GM10248 (cell line): ENCODE measurements at regions not wholly inside any gene's neighbourhood (a gene's known extent, or its start where the extent isn't known, plus 50 kb on each side); places are given as distances from the start of the nearest gene placed in this dataset.

ENCODE experiments used
- CTCF ChIA-PET: fragments of 300-600 bp; sonication (Branson Sonifier 250); formaldehyde crosslinking; extraction: SDS; loops from one replicate; lab custom pipeline; 2021; ENCODE audit warnings: antibody characterized with exemption; lab: Yijun Ruan, JAX
- POLR2A ChIA-PET: fragments of 350-650 bp; sonication (Branson Sonifier 250); formaldehyde crosslinking; extraction: SDS; loops from one replicate; lab custom pipeline; 2020; ENCODE audit warnings: antibody characterized with exemption; lab: Yijun Ruan, JAX
- DNase-seq: peaks from one replicate; pipeline ENCODE4 v3.0.0; 2012; ENCODE audit errors: extremely low spot score
- CTCF ChIP-seq: IDR thresholded peaks from 2 replicates; pipeline ENCODE4 v1.5.1; 2012; ENCODE audit warnings: mild to moderate bottlenecking, low read depth; ENCODE audit errors: extremely low read depth, missing control alignments, control extremely low read depth

- TF ChIP-seq CTCF: no peak
- no peak for DNase-seq
- ChIA-PET POLR2A (no interaction called here), CTCF (no interaction called here)
Observed at GRCh38 chr4:184887947-184888346, 62.2 kb upstream of the ACSL1 start.

- ChIA-PET CTCF (interaction anchor here (1.1 kb wide), 2 partner anchors 10 to 41 kb away, joined by 3 to 4 read pairs; no protein-coding TSS in a partner anchor), POLR2A (interaction anchor here (0.6 kb wide), 1 partner anchor 65 kb away, joined by 4 read pairs; no protein-coding TSS in a partner anchor)
- DNase-seq: no peak
- no peak for TF ChIP-seq CTCF
Observed at GRCh38 chr4:184889666-184890335, 64.0 kb upstream of the ACSL1 start.

GRCh38 chr4:184890499-184890898, 64.7 kb upstream of the ACSL1 start:
- no peak for TF ChIP-seq CTCF
- no peak for DNase-seq
- ChIA-PET POLR2A (no interaction called here), CTCF (interaction anchor here (1.1 kb wide), 1 partner anchor 9 kb away, joined by 4 read pairs; no protein-coding TSS in a partner anchor)

GRCh38 chr4:184891816-184892397, 66.1 kb upstream of the ACSL1 start:
- POLR2A ChIA-PET: no interaction called here
- TF ChIP-seq CTCF: no peak
- CTCF ChIA-PET: interaction anchor here (0.7 to 2.4 kb wide), 3 partner anchors 9 to 67 kb away, joined by 3 to 10 read pairs (median 3); no protein-coding TSS in a partner anchor
- no peak for DNase-seq

- DNase-seq: no peak
- ChIA-PET CTCF (interaction anchor here (0.7 to 2.4 kb wide), 5 partner anchors 10 to 258 kb away, joined by 3 to 10 read pairs (median 3); no protein-coding TSS in a partner anchor), POLR2A (interaction anchor here (0.7 kb wide), 1 partner anchor 56 kb away, joined by 3 read pairs; no protein-coding TSS in a partner anchor)
- TF ChIP-seq CTCF: no peak
Observed at GRCh38 chr4:184892999-184893398, 67.2 kb upstream of the ACSL1 start.

GRCh38 chr4:184893801-184894571, 68.2 kb upstream of the ACSL1 start:
- ChIA-PET POLR2A (no interaction called here), CTCF (interaction anchor here (0.9 to 2.4 kb wide), 2 partner anchors 11 to 79 kb away, joined by 3 to 10 read pairs; no protein-coding TSS in a partner anchor)

More at GRCh38 chr4:184893801-184894571, 68.2 kb upstream of the ACSL1 start:
- DNase-seq: no peak
- TF ChIP-seq CTCF: no peak
